Transverse colon (tissue), 4 donors: ENCODE measurements at regions not wholly inside any gene's neighbourhood (a gene's known extent, or its start where the extent isn't known, plus 50 kb on each side); places are given as distances from the start of the nearest gene placed in this dataset.

ENCODE experiments used
- DNase-seq: peaks from one replicate; pipeline ENCODE4 v3.0.0-alpha.2; 2019
- H3K27ac ChIP-seq, 4 donors: fragments of 200-600 bp; sonication (generic); 2 replicates each; pipeline ENCODE4 v1.5.1; 2016 to 2018; ENCODE audit warnings: inconsistent platforms in 4 of 4
- H3K27me3 ChIP-seq: fragments of 200-600 bp; sonication (generic); 2 replicates; pipeline ENCODE4 v1.5.1; 2017; ENCODE audit warnings: inconsistent platforms
- H3K36me3 ChIP-seq, 4 donors: fragments of 200-600 bp; sonication (generic); 2 replicates each; pipeline ENCODE4 v1.5.1; 2017 to 2019; ENCODE audit warnings: inconsistent platforms in 4 of 4
- H3K4me1 ChIP-seq, 4 donors: fragments of 200-600 bp; sonication (generic); 2 replicates each; pipeline ENCODE4 v1.5.1; 2017 to 2020; ENCODE audit warnings: inconsistent platforms in 4 of 4
- H3K4me3 ChIP-seq, 4 donors: fragments of 200-600 bp; sonication (generic); 1 replicate in 1 of 4; 2 replicates in 3 of 4; pipeline versions ENCODE4 v1.5.1 to v1.6.1; 2017 to 2019; ENCODE audit warnings: inconsistent platforms in 4 of 4
- H3K9me3 ChIP-seq, 2 donors: fragments of 200-600 bp; sonication (generic); 2 replicates each; pipeline ENCODE4 v1.5.1; 2017 to 2019; ENCODE audit warnings: inconsistent platforms in 2 of 2
- CTCF ChIP-seq, 5 experiments: fragments of 200-600 bp in 3 of 5; fragments of 450-650 bp in 2 of 5; sonication (generic) in 3 of 5; IDR thresholded peaks; 1 replicate in 2 of 5; 2 replicates in 3 of 5; pipeline ENCODE4 v1.5.1; 2016 to 2017; ENCODE audit warnings: antibody characterized with exemption in 5 of 5, inconsistent platforms in 3 of 5, mild to moderate bottlenecking in 2 of 5, moderate library complexity in 1 of 5
- EP300 ChIP-seq: sonication (generic); formaldehyde crosslinking; IDR thresholded peaks from one replicate; pipeline ENCODE4 v1.6.1; 2017; ENCODE audit warnings: antibody characterized with exemption, low read depth
- POLR2A ChIP-seq: fragments of 450-650 bp; IDR thresholded peaks from one replicate; pipeline ENCODE4 v1.6.1; 2016; ENCODE audit warnings: antibody characterized with exemption, mild to moderate bottlenecking, moderate library complexity
- POLR2AphosphoS5 ChIP-seq, 3 donors: sonication (generic); formaldehyde crosslinking; IDR thresholded peaks; one replicate each; pipeline ENCODE4 v1.6.1; 2016; ENCODE audit warnings: antibody characterized with exemption in 3 of 3
- WGBS, 2 donors: methylation state at CpG; one replicate each; pipeline ENCODE4 v1.1.5; 2018; ENCODE audit warnings: low coverage in 1 of 2; 5-methylcytosine and 5-hydroxymethylcytosine counted together
- in situ Hi-C, 4 donors: fragments of 200-750 bp; cut with MboI; loops; one replicate each; pipeline versions ENCODE4 v1.15.0 to v1.15.1; 2017; ENCODE audit warnings: low sequenced_read_pairs in 3 of 4, low pct_ligation_motif_present in 1 of 4, low pct_unique_long_range_greater_than_20kb in 1 of 4
- intact Hi-C: fragments of 100-400 bp; cut with DNase I; formaldehyde crosslinking; loops from one replicate; pipeline ENCODE4 v1.15.1; 2023; ENCODE audit warnings: low total_unique reads

- in situ Hi-C loops (no loop called here), intact Hi-C loops (no loop called here)
- Histone ChIP-seq H3K4me1 (no peaks in the 10 kb centered on the region), H3K27ac (no peak overlapping the region), H3K36me3 (no peaks in the 10 kb centered on the region), H3K4me3 (no peak overlapping the region), H3K27me3 (peaks cover 42% of the 10 kb centered on the region), H3K9me3 (no peaks in the 10 kb centered on the region)
- DNase-seq = no peak
- peak; percentile 21 to 49 (median 41) for TF ChIP-seq CTCF (IDR thresholded peaks at IDR 0.05)
- no peak for TF ChIP-seq POLR2AphosphoS5 (IDR thresholded peaks at IDR 0.05)
- WGBS, 2 donors = 14 to 44% methylated on average over 1 of the region's 1 CpG
Measured at GRCh38 chr12:125203145-125203765, 138.0 kb downstream of the AACS start.

- in situ Hi-C loops = no loop called here
- Histone ChIP-seq H3K36me3 (no peaks in the 10 kb centered on the region), H3K27me3 (peaks cover 29% of the 10 kb centered on the region), H3K4me3 (no peak overlapping the region), H3K4me1 (no peaks in the 10 kb centered on the region), H3K9me3 (no peaks in the 10 kb centered on the region), H3K27ac (no peak overlapping the region)
- WGBS, 2 donors = 46% methylated on average over 5 of the region's 5 CpGs; no CpG with 5 or more reads in 1 of the 2 donors
- TF ChIP-seq POLR2AphosphoS5 (IDR thresholded peaks at IDR 0.05) (no peak), CTCF (IDR thresholded peaks at IDR 0.05) (no peak), EP300 (no peak), POLR2A (no peak)
- intact Hi-C loops = no loop called here
- DNase-seq = no peak
Measured at GRCh38 chr12:125205386-125205785, 140.2 kb downstream of the AACS start.

GRCh38 chr12:125206711-125207110 is 141.5 kb downstream of the AACS start:
- DNase-seq = no peak
- intact Hi-C loops = no loop called here
- H3K27ac ChIP-seq = no peak overlapping the region
- WGBS, 2 donors = 60 to 68% methylated on average over 2 to 9 of the region's 9 CpGs
- H3K27me3 ChIP-seq = peaks cover 32% of the 10 kb centered on the region
- in situ Hi-C loops = no loop called here
- H3K4me1 ChIP-seq = no peaks in the 10 kb centered on the region
- no peak overlapping the region for H3K4me3 ChIP-seq
- no peaks in the 10 kb centered on the region for H3K9me3 ChIP-seq
- H3K36me3 ChIP-seq = no peaks in the 10 kb centered on the region
- TF ChIP-seq CTCF (IDR thresholded peaks at IDR 0.05) = no peak
- TF ChIP-seq POLR2AphosphoS5 (IDR thresholded peaks at IDR 0.05) = no peak
- no peak for TF ChIP-seq POLR2A
- no peak for TF ChIP-seq EP300

- H3K36me3 ChIP-seq = no peaks in the 10 kb centered on the region
- intact Hi-C loops (no loop called here), in situ Hi-C loops (no loop called here)
- H3K4me1 ChIP-seq = no peaks in the 10 kb centered on the region
- DNase-seq = no peak
- no peak overlapping the region for H3K27ac ChIP-seq
- 29 to 74% methylated on average over 1 to 5 of the region's 5 CpGs for WGBS, 2 donors
- H3K27me3 ChIP-seq = peaks cover 32% of the 10 kb centered on the region
- no peaks in the 10 kb centered on the region for H3K9me3 ChIP-seq
- no peak overlapping the region for H3K4me3 ChIP-seq
- TF ChIP-seq POLR2AphosphoS5 (IDR thresholded peaks at IDR 0.05) (no peak), POLR2A (no peak), CTCF (IDR thresholded peaks at IDR 0.05) (no peak), EP300 (no peak)
Measured at GRCh38 chr12:125208334-125208733, 143.1 kb downstream of the AACS start.
